MM.1S (cell line): ENCODE measurements at regions not wholly inside any gene's neighbourhood (a gene's known extent, or its start where the extent isn't known, plus 50 kb on each side); places are given as distances from the start of the nearest gene placed in this dataset.

ENCODE experiments used
- EZH2 ChIP-seq: fragments of 300-600 bp; sonication (generic); optimal IDR thresholded peaks from 2 replicates; pipeline ENCODE3; 2017; ENCODE audit warnings: low read depth, mild to moderate bottlenecking, antibody characterized with exemption, low read length, mixed read lengths
- EZH2phosphoT487 ChIP-seq: fragments of 300-600 bp; sonication (generic); IDR thresholded peaks from 2 replicates; pipeline ENCODE4 v1.6.1; 2018; ENCODE audit warnings: antibody characterized with exemption, low read length
- TF ChIP-seq, protein P1 (sequence below): fragments of 300-600 bp; sonication (generic); IDR thresholded peaks from 2 replicates; pipeline ENCODE4 v1.5.1; 2016; ENCODE audit warnings: antibody characterized with exemption, low read length, mixed read lengths

DNA sequence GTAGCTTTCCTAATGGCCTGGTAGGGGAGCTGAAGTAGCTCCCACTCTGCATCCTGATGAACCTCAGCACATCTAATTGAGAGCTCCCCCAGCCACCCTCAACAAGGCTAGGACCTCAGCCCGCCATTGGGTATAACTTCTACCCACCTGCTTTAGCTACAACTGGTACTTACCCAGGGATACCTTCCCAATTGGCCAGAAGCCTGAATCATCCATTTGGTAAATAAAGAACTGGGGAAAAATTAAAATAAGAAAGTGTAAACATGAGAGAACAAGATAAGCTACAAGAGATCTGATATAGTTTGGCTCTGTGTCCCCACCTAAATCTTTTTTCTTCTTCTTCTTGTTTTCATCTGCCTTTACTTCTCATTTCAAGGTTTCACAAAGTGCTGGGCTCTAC, 372.0 kb downstream of the CMPK2 start:
- TF ChIP-seq, protein P1, sequence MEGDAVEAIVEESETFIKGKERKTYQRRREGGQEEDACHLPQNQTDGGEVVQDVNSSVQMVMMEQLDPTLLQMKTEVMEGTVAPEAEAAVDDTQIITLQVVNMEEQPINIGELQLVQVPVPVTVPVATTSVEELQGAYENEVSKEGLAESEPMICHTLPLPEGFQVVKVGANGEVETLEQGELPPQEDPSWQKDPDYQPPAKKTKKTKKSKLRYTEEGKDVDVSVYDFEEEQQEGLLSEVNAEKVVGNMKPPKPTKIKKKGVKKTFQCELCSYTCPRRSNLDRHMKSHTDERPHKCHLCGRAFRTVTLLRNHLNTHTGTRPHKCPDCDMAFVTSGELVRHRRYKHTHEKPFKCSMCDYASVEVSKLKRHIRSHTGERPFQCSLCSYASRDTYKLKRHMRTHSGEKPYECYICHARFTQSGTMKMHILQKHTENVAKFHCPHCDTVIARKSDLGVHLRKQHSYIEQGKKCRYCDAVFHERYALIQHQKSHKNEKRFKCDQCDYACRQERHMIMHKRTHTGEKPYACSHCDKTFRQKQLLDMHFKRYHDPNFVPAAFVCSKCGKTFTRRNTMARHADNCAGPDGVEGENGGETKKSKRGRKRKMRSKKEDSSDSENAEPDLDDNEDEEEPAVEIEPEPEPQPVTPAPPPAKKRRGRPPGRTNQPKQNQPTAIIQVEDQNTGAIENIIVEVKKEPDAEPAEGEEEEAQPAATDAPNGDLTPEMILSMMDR: no peak
- no peak for TF ChIP-seq EZH2
- TF ChIP-seq EZH2phosphoT487: no peak
